OCI-M1 (cell line): ENCODE measurements at regions not wholly inside any gene's neighbourhood (a gene's known extent, or its start where the extent isn't known, plus 50 kb on each side); places are given as distances from the start of the nearest gene placed in this dataset.
A peak's percentile ranks its signal among the peaks of the same experiment; 100 is the strongest.

Experiments
- DNase-seq: peaks from one replicate; lab custom pipeline; 2025; lab: John Stamatoyannopoulos, UW

DNA sequence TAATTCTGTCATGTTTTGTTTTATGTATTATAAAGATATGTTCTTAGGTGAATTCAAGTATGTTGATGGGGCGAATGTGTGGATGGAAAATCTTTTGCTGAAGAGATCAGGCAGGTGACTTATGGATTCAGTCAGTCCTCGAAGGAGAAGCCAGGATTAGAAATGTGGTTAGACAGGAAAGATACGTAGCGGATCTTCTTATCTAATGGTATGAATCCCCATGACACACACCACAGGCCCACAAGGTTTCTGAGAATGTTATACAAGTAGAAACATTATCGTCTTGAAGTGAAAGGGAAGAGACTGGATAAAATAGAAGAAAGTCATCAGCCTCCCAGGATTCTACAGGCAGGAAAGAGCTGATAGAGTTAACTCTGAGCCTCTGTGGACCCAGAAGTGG, 69.0 kb upstream of the RFXAP start:
- no peak for DNase-seq

DNA sequence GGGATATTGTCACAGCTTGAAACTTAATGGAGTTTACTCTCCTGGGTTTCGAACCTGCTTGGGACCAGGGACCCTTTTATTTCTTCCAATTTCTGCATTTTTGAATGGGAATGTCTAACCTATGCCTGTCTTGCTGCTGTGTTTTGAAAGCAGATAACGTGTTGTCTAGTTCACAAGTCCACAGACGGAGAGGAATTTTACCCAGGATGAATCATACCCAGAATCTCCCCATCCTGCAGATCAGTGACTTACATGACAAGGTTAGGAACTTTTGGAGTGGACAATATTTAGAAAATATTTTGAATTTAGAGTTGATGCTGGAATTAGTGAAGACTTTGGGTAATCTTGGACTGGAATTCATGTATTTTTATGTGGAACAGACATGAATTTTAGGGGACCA, 68.6 kb upstream of the RFXAP start:
- DNase-seq: no peak

- no peak for DNase-seq
Observed at GRCh38 chr13:36750946-36751345, 68.1 kb upstream of the RFXAP start.

GRCh38 chr13:36752673-36753072, 66.3 kb upstream of the RFXAP start:
- no peak for DNase-seq

DNA sequence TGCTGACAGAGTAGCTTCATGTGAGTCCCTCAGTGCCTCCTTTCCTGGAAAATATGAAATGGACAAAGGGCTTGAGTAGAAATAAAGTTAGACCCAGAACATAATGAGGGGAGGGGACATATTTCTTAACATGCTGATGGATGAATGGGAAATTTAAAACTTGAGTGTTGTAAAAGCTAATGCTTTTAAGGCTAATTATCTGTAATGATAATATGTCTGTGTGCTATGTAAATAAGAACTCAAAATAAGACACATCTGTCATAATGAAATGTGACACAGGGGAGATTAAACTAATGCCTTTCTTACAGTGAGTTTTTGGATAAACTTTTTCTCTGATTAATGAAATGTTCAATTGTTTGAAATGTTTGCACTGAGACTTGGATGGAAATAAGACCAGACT, 65.8 kb upstream of the RFXAP start:
- no peak for DNase-seq

DNA sequence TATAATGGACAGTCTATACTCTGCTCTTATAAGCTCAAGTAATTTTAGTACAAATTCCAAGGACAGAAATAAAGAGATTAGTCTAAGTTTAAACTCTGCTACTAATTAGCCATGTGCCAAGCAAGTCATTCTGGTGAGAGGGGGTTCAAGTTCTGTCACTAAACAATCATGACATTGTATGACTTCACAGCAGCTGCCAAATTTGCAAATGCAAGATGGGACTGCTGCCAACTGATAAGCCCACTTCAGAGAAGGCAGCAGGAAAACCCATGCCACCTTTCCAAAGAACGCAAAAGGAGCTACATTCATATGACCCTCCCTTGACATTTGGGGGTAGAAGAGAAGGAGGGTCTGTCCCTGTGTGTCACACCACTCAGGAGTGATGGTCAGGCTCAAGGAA, 60.7 kb upstream of the RFXAP start:
- DNase-seq: peak; percentile 52

DNA sequence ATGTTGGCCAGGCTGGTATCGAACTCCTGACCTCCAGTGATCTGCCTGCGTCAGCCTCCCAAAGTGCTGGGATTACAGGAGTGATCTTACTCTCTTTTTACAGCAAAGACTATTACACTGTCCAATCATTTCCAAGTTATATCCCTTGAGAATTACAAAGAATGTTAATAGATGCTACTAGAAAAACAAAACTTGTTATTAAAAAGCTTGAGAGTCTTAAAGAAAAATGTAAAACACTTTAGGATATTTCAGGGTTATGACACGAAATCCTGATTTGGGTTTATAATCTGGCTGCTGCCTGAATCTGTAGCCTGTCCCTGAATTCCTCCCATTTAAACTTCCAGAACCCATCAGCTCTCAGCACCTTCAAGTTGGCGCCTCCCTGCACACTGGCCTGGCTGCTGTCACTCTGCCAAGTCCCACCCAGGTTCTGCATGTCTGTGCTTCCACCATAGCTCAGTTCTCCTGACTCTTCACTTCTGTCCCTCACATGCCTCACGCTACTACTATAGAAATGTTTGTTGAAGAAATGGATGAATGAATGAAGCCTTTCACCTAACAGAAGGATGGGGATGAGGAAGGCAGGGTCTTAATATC, 55.8 kb upstream of the RFXAP start:
- no peak for DNase-seq

DNA sequence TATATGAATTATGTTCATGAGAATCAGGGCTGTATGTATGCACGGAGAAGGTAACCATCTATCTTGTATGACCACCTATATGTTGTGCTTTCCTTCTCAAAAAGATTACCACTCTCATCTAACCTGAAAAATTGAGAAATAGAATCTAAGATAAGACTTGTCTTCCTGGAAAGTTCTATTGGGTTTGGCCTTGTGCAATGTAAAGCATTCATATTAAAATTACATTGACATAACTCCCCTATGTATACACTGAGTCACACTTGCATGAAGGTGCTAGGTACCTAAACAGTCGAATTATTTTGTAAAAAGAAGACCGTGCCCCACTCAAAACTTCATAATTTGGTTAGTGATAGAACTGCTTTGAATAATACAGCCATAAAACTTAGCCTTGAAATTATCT, 54.5 kb upstream of the RFXAP start:
- DNase-seq: no peak

GRCh38 chr13:36764957-36765356, 54.1 kb upstream of the RFXAP start:
- DNase-seq: no peak

GRCh38 chr13:36766295-36766694, 52.7 kb upstream of the RFXAP start:
- DNase-seq: no peak

GRCh38 chr13:36767276-36767675, 51.7 kb upstream of the RFXAP start:
- no peak for DNase-seq

DNA sequence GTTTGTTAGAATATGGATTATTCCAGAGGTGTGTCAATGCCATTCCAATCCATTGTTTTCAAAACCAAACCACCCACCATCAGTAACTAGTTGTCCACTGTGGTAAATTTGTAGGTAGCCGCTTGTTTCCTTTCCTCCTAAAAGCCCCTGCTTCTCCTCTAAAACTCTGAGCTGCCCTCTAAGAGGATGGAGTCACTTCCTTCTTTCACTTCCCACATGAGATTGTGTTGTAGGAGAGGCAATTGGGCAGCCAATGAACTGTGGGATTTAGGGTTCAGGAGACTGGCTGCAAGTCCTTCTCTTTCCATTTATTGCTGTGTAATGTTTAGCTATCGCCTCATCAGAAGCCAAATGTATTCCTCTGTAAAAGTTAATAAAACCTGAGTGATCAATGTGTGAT, 49.9 kb upstream of the RFXAP start:
- no peak for DNase-seq
